ENCODE measurements at regions not wholly inside any gene's neighbourhood (a gene's known extent, or its start where the extent isn't known, plus 50 kb on each side); places are given as distances from the start of the nearest gene placed in this dataset.

DNA sequence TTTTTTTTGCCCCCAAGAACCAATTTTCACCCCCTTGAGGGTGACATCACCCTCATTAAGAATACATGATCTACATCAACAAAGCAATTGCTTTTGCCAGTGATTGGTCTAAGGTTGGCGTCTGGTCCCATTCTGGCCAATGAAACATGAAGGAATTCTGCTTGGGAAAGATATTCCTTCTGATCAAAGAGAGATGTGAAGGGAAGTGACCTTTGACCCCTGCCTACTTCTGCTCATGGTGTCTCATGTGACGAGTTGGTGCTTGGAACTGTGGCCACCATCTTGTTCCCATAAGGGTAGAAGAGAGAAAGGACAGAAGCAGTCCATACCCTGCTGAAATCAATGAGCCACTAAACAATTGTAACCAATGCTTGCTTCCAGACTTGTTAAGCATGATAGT lies 85.1 kb downstream of the LBH start:
- Histone ChIP-seq H3K4me3 (no peak overlapping the region), H3K4me1 (peaks cover 0 to 21% (median 5%) of the 10 kb centered on the region in 4 donors), H3K36me3 (no peaks in the 10 kb centered on the region), H3K27ac (no peak overlapping the region), H3K9me3 (no peaks in the 10 kb centered on the region), H3K27me3 (no peaks in the 10 kb centered on the region)
- TF ChIP-seq, protein P1, sequence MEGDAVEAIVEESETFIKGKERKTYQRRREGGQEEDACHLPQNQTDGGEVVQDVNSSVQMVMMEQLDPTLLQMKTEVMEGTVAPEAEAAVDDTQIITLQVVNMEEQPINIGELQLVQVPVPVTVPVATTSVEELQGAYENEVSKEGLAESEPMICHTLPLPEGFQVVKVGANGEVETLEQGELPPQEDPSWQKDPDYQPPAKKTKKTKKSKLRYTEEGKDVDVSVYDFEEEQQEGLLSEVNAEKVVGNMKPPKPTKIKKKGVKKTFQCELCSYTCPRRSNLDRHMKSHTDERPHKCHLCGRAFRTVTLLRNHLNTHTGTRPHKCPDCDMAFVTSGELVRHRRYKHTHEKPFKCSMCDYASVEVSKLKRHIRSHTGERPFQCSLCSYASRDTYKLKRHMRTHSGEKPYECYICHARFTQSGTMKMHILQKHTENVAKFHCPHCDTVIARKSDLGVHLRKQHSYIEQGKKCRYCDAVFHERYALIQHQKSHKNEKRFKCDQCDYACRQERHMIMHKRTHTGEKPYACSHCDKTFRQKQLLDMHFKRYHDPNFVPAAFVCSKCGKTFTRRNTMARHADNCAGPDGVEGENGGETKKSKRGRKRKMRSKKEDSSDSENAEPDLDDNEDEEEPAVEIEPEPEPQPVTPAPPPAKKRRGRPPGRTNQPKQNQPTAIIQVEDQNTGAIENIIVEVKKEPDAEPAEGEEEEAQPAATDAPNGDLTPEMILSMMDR (IDR thresholded peaks at IDR 0.05), result no peak
- no peak for DNase-seq
- intact Hi-C loops (cut with DNase I; ENCODE audit: low total_unique reads), result no loop called here

DNA sequence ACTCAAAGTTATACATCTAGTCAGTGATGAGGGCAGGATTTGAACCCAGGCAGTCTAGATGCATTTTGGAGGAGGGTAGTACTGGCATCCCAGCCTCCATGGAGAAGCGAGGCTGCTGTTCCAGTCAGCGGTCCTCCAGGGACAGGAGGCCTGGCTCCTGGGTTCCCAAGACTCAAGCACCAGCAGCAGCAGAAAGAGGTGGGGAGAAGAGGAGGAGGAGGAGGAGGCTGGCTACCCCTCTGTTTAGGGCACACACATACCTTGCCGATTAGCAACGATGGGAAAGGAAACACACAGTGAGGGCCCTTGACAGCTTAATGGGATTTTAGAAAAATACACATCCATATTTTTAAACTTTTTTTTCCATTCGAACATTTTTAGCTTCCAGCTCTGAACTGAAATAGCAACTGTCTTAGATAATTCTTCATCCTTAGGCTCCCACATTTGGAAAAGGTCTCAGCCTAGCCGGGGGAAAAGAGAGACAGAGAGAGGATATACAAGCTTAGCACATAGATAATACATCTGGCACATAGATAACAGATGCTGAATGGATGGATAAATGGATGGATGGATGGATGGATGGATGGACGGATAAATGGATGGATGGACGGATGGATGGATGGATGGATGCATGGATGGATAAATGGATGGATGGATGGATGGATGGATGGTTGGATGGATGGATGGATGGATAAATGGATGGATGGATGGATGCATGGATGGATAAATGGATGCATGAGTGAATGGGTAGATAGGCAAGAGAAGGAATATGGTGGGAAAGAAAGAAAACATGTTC lies 87.9 kb downstream of the LBH start:
- TF ChIP-seq, protein P1 (IDR thresholded peaks at IDR 0.05), result no peak
- no peak overlapping the region for H3K27ac ChIP-seq
- H3K4me3 ChIP-seq, result no peak overlapping the region
- no peak for DNase-seq
- intact Hi-C loops (cut with DNase I; ENCODE audit: low total_unique reads), result no loop called here
- H3K9me3 ChIP-seq, result no peaks in the 10 kb centered on the region
- peaks cover 0 to 35% (median 7%) of the 10 kb centered on the region in 4 donors for H3K4me1 ChIP-seq
- no peaks in the 10 kb centered on the region for H3K36me3 ChIP-seq
- no peaks in the 10 kb centered on the region for H3K27me3 ChIP-seq

DNA sequence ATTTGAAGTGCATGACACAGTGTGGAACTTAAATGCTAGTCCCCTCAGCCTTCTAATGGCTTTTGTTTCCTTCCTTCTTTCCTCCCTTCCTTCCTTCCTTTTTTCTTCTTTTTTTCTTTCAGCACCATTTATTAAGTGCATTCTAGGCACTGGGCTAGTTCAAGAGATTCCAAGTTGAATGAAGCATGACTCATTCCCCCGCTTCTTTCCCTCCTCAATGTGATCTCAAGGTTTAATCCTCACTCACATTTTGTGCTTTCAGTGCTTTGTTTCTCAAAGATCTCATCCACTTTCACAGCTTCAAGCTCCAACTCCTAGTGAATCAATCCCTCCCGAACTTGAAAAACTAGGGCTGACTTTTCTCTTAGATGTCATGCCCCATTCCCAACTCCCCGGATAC lies 90.1 kb downstream of the LBH start:
- TF ChIP-seq, protein P1 (IDR thresholded peaks at IDR 0.05), result no peak
- H3K27ac ChIP-seq, result no peak overlapping the region

DNA sequence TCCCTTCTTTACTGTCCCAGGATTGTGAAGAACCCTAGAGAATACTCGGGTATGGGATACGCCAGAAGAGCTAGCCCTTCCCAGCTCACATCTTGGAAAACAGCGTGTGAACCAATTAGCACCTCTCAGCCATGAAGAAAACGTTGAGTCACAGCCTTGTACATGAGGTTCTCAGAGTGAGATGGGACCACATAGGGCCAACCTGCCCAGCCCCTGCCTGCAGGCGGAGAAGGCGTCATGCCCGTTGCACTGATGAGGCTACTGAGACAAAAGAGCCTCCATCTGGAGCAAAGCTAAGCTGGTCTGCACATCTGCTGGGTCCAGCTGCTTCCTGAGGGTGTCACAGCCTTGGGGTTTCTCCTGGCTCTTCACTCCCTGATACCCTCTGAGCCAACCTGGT lies 92.2 kb downstream of the LBH start:
- no peak for DNase-seq
- no peaks in the 10 kb centered on the region for H3K36me3 ChIP-seq
- intact Hi-C loops (cut with DNase I; ENCODE audit: low total_unique reads), result no loop called here

More for the DNA sequence above, 90.1 kb downstream of the LBH start:
- Histone ChIP-seq H3K27me3 (no peaks in the 10 kb centered on the region), H3K36me3 (no peaks in the 10 kb centered on the region), H3K4me1 (peaks cover 0 to 35% (median 7%) of the 10 kb centered on the region in 4 donors), H3K9me3 (no peaks in the 10 kb centered on the region), H3K4me3 (no peak overlapping the region)
- intact Hi-C loops (cut with DNase I; ENCODE audit: low total_unique reads), result no loop called here
- no peak for DNase-seq

DNA sequence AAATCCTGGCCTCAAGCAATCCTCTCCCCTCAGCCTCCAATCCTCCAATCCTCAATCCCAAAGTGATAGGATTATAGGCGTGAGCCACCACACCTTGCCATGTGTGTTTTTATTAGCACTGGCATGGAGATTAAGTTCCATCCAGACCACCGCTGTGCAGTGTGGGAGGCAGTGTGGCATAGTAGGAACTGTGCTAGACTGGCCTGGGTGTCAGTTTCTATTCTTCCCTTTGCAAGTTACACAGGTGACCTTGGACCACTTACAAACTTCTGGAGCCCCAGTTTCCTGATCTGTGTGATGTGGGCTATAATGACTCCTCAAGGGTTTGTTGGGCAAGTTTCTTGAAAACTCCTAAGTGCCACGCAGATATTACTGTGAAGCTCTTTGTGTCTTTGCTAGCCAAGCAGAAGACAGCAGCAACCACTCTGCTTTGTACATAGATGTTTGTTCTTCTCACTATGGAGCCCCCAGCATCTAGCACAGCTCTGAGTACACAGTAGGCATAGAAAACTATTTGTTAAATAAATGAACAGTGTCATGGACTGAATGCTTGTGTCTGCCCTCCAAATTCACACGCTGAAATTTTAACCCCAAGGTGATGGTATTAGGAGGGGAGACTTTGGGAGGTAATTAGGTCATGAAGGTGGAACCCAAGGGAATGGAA lies 93.0 kb downstream of the LBH start:
- Histone ChIP-seq H3K4me3 (no peak overlapping the region), H3K27ac (no peak overlapping the region), H3K4me1 (peaks cover 0 to 23% (median 2%) of the 10 kb centered on the region in 4 donors), H3K27me3 (no peaks in the 10 kb centered on the region), H3K9me3 (no peaks in the 10 kb centered on the region), H3K36me3 (no peaks in the 10 kb centered on the region)
- intact Hi-C loops (cut with DNase I; ENCODE audit: low total_unique reads), result no loop called here
- TF ChIP-seq, protein P1 (IDR thresholded peaks at IDR 0.05), result no peak
- DNase-seq, result no peak

More for the DNA sequence above, 92.2 kb downstream of the LBH start:
- TF ChIP-seq, protein P1 (IDR thresholded peaks at IDR 0.05), result no peak
- no peak overlapping the region for H3K4me3 ChIP-seq
- H3K27me3 ChIP-seq, result no peaks in the 10 kb centered on the region
- peaks cover 0 to 32% (median 6%) of the 10 kb centered on the region in 4 donors for H3K4me1 ChIP-seq
- no peaks in the 10 kb centered on the region for H3K9me3 ChIP-seq
- no peak overlapping the region for H3K27ac ChIP-seq
